Stimulated activated CD8-positive, alpha-beta memory T cell treated with anti-CD3 and anti-CD28 coated beads, Interleukin-15, amount 100 ng/mL, for 48 hours (primary cell): ENCODE measurements at regions not wholly inside any gene's neighbourhood (a gene's known extent, or its start where the extent isn't known, plus 50 kb on each side); places are given as distances from the start of the nearest gene placed in this dataset.
"Not testable (repeated sequence)": the region's sequence is repeated elsewhere in the genome, so short reads cannot be mapped to it uniquely, and the experiment has no call there.

Source experiments
- DNase-seq, 2 donors: peaks; one replicate each; pipeline ENCODE4 v3.0.0-alpha.2; 2020; ENCODE audit warnings: low read depth in 2 of 2

DNA sequence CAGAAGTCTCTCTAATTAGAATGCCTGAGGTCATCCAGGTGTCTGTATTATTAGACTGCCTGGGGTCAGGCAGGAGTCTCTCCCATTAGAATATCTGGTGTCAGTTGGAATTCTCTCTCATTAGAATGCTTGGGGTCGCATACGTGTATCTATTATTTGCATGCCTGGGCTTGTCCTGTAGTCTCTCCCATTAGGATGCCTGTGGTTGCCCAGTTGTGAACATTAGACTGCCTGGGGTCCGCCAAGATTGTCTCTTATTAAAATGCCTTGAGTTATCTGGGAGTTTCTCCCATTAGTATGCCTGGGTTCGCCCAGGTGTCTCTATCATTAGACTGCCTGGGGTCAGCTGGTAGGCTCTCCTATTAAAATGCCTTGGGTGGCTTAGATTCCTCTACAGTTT, 1494.7 kb downstream of the UQCRFS1 start:
- no peak for DNase-seq

GRCh38 chr19:27717825-27718224, 1495.1 kb downstream of the UQCRFS1 start:
- no peak for DNase-seq

- DNase-seq: no peak
Observed at GRCh38 chr19:27716922-27717321, 1496.0 kb downstream of the UQCRFS1 start.

- no peak for DNase-seq
Observed at GRCh38 chr19:27714857-27715256, 1498.1 kb downstream of the UQCRFS1 start.

DNA sequence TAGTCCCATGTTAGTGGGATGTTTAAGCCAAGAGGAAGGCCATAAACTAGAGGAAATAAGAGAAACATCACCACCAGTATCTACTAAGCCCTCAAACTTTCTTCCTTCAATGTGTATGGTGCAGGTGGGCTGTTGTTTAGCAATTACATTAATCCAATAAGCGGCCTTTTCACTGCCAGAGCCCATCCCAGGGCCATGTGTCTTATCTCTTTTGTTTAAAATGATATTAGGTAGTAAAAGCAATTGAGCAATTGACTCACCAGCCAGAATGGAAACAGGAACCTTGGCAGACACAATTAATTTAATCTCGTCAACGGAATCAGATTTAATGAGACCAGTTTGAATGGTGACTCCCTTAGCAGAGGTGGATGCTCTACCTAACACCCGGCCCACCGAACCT, 1503.5 kb downstream of the UQCRFS1 start:
- DNase-seq: no peak

DNA sequence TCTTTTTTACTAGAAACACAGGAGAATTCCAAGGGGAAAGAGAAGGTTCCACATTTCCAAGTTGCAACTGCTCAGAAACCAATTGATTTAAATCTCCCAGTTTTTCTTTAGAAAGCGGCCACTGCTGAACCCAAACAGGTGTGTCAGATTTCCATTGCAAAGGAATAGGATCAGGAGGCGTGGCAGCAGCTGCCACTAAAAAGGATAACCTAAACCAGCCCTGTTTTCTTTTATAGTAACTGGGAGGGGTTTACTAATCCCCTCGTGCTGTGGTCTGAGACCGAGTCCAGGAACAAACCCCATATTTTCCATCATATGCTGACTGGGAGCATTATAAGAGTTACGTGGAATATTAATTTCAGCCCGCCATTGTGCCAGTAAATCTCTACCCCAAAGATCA, 1504.0 kb downstream of the UQCRFS1 start:
- not testable (repeated sequence) for DNase-seq

- not testable (repeated sequence) for DNase-seq
Observed at GRCh38 chr19:27707026-27707425, 1505.9 kb downstream of the UQCRFS1 start.

DNA sequence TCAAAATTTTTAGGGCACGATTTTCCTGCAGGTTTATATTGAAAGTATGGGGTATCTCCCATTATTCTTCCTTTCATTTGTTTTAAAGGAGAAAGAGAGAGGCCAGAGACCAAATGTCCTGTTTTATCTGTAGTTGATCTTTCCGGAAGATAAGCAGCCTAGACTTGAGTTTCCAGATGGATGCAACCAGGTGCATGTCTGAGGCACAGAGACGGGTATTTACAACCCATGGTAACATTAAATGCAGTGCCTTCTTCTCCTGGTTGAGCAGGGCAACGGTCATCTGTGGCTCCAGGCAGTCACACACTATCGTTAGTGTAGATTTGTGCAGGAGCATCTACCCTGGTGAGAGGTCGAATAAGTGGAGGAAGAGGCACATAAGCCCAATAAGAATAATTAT, 1507.1 kb downstream of the UQCRFS1 start:
- DNase-seq: no peak

DNA sequence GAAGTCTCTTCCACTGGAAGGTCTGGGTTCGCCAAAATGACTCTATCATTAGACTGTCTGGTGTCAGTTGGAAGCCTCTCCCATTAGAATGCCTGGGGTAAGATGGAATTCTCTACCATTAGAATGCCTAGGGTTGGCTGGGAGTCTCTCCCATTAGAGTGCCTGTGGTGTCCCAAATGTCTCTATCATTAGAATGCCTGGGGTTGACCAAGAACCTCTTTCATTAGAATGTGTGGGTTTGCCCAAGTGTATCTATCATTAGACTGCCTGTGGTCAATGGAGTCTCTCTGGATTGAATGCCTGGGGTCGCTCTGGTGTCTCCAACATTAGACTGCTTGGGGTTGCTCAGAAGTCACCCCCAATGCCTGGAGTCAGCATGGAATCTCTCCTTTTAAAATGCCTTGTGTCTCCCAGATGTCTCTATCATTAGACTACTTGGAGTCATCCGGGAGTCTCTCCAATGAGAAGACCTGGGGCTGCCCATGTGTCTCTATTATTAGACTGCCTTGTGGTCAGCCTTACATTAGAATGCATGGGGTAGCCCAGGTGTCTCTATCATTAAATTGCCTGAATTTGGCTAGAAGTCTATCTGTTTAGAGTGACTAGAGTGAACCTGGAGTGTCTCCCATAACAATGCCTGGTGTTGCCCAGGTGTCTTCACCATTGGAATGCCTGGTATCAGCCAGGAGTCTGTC, 1518.4 kb downstream of the UQCRFS1 start:
- DNase-seq: no peak

DNA sequence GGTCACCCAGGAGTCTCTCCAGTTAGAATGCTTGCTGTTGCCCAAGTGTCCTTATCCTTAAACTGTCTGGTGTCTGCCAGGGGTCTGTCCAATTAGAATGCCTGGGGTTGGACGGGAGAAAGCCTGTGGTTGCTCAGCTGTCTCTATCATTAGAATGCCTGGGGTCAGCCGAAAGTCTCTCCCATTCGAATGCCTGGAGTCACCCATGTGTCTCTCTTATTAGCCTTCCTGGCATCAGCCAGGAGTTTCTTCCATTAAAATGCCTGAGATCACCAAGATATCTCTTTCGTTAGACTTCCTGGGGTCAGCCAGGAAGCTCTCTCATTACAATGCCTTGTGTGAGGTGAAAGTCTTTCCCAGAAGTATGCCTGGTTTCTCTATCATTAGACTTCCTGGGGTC, 1521.0 kb downstream of the UQCRFS1 start:
- DNase-seq: no peak

DNA sequence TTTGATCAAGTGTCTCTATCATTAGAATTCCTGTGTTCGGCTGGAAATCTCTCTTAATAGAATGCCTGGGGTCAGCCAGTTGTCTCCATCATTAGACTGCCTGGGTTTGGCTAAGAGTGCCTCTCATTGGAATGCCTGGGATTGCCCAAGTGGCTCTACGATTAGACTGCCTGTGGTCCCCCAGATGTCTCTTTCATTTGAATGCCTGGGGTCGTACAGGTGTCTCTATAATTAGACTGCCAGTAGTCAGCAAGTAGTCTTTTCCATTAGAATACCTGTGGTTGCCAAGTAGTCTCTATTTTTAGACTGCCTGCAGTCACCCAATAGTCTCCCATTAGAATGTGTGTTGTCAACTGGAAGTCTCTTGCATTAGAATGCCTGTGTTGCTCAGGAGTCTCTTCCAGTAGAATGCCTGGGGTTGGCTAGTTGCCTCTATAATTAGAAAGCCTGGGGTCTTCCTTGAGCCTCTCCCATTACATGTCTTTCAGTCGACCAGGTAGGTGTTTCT, 1523.2 kb downstream of the UQCRFS1 start:
- DNase-seq: no peak

- DNase-seq: no peak
Observed at GRCh38 chr19:27684293-27684692, 1528.7 kb downstream of the UQCRFS1 start.

GRCh38 chr19:27681972-27682371, 1531.0 kb downstream of the UQCRFS1 start:
- DNase-seq: no peak

GRCh38 chr19:27679905-27680304, 1533.0 kb downstream of the UQCRFS1 start:
- no peak for DNase-seq

DNA sequence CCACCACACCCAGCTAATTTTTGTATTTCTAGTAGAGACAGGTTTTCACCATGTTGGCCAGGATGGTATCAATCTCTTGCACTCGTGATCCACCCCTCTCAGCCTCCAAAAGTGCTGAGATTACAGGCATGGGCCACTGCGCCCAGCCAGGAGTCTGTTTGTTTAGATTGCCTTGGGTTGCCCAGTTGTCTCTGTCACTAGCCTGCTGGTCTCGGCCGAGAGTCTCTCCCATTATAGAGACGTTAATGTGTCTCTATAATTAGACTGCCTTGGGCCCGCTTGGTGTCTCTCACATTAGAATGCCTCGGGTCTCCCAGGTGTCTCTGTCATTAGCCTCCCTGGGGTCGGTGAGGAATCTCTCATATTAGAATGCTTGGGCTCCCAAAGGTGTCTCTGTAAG, 1533.6 kb downstream of the UQCRFS1 start:
- no peak for DNase-seq

GRCh38 chr19:27676877-27677276, 1536.1 kb downstream of the UQCRFS1 start:
- no peak for DNase-seq

DNA sequence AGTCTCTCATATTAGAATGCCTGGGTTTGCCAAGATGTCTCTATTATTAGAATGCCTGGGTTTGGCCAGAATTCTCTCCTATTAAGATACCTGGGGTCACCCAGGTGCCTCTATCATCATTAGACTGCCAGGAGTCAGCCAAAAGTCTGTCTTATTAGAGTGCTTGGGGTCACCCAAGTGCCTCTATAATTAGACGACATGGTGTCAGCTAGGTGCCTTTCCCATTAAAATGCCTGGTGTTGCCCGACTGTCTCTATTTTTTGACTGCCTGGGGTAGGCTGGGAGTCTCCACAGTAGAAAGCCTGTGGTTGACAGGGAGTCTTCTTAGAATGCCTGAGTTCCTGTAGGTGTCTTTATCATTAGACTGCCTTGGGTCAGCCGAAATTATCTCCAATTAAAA, 1536.6 kb downstream of the UQCRFS1 start:
- no peak for DNase-seq

DNA sequence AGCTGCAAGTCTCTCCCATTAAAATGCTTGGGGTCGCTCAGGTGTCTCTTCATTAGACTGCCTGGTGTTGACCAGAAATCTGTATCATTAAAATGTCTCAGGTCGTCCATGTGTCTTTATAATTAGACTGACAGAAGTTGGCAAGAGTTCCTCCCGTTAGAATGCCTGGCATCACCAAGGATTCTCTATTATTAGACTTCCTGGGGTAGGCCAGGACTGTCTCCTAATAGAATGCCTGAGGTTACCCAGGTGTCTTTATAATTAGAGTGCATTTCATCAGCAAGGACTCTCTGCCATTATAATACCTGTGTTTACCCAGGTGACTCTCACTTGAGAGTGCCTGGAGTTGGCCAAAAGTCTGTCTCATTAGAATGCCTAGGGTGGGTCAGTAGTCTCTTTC, 1537.2 kb downstream of the UQCRFS1 start:
- DNase-seq: no peak

DNA sequence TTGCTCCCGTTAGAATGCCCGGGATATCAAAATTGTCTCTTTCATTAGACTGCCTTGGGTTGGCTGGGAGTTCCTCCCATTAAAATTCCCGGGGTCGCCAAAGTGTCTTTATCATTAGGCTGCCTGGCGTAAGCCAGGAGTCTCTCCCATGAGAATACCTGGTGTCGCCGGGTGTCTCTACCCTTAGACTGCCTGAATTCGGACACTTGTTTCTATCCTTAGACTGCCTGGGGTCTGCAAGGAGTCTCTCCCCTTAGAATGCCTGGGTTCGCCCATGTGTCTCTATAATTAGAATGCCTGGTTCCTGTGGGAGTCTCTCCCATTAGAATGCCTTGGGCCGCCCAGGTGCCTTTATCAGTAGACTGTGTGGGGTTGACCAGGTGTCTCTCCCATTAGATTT, 1538.2 kb downstream of the UQCRFS1 start:
- no peak for DNase-seq

DNA sequence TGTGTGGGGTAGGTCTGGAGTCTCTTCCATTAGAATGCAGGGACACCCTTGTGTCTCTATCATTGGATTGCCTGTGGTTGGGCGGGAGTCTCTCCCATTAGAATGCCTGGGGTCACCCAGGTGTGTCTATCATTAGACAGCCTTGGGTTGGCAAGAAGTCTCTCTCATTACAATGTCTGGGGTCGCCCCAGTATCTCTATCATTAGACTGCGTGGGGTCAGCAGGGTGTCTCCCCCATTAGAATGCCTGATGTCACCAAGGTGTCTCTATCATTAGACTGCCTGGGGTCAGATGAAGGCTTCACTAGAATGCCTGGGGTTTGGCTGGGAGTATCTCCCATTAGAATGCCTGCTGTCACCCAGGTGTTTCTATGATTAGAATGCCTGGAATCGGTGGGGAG, 1539.0 kb downstream of the UQCRFS1 start:
- no peak for DNase-seq

DNA sequence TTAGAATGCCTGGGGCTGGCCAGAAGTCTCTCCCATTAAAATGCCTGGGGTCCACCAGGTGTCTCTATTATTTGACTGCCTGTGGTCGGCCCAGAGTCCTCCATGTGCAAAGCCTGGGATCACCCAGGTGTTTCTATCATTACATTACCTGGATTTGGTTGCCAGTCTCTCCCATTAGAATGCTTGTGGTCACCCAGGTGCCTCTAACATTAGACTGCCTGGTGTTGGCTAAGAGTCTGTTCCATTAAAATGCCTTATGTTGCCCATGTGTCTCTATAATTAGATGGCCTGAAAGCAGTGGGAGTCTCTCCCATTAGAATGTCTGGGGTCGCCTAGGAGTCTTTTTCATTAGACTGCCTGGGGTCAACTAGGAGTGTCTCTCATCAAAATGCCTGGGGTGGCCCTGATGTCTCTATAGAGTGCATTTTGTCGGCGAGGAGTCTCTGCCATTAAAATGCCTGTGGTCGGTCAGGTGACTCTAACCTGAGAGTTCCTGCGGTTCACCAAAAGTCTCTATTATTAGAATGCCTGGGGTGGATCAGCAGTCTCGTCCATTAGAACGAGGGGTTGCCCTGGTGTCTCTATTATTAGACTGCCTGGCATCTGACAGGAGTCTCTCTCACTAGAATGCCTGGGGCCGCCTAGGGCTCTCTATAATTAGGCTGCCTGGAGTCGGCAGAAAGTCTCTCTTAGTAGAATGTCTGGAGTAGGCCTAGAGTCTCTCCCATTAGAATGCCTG, 1540.5 kb downstream of the UQCRFS1 start:
- DNase-seq: no peak

GRCh38 chr19:27671876-27672275, 1541.1 kb downstream of the UQCRFS1 start:
- DNase-seq: no peak

- no peak for DNase-seq
Observed at GRCh38 chr19:27660428-27660827, 1552.5 kb downstream of the UQCRFS1 start.
